Endothelial cell of umbilical vein (primary cell): ENCODE measurements at regions not wholly inside any gene's neighbourhood (a gene's known extent, or its start where the extent isn't known, plus 50 kb on each side); places are given as distances from the start of the nearest gene placed in this dataset.
"Not testable (repeated sequence)": the region's sequence is repeated elsewhere in the genome, so short reads cannot be mapped to it uniquely, and the experiment has no call there.

Experiments
- BruUV-seq: library from RNA; stranded (reverse); fragments of 400-500 nt; replicated peaks from 2 replicates; lab custom pipeline; 2021; lab: Mats Ljungman, UMichigan
- CTCF ChIA-PET: fragments of 300-600, 350-600 bp; sonication (Branson Sonifier 250); formaldehyde crosslinking; loops from one replicate; lab custom pipeline; 2021; ENCODE audit warnings: antibody characterized with exemption, inconsistent platforms; lab: Charles Lee
- POLR2A ChIA-PET: fragments of 300-600, 350-600 bp; sonication (Branson Sonifier 250); formaldehyde crosslinking; loops from one replicate; lab custom pipeline; 2021; ENCODE audit warnings: antibody characterized with exemption, inconsistent platforms; lab: Charles Lee
- DNase-seq: peaks from one replicate; pipeline ENCODE4 v3.0.0-alpha.2; 2011; ENCODE audit warnings: low read depth, low spot score
- FAIRE-seq: peaks from 2 replicates; lab custom pipeline; 2011; peaks lifted over from hg19 to GRCh38; lab: Jason Lieb, UNC
- H2AFZ ChIP-seq: 2 replicates; pipeline ENCODE4 v1.6.0; 2012; ENCODE audit warnings: low read depth, low read length, control low read depth, inconsistent platforms
- H3K27ac ChIP-seq: 2 replicates; pipeline ENCODE4 v1.5.1; 2011; ENCODE audit warnings: low read depth, mild to moderate bottlenecking, control low read depth, low read length, moderate library complexity; ENCODE audit not compliant: insufficient read depth
- H3K27me3 ChIP-seq, 2 experiments: 2 replicates each; pipeline versions ENCODE4 v1.6.0 to v1.6.1; 2011; ENCODE audit warnings: low read length in 2 of 2, mixed read lengths in 1 of 2; ENCODE audit not compliant: control insufficient read depth in 2 of 2, insufficient read depth in 2 of 2
- H3K36me3 ChIP-seq, 2 experiments: 2 replicates in 1 of 2; 3 replicates in 1 of 2; pipeline ENCODE4 v1.5.1; 2011; ENCODE audit warnings: low read length in 2 of 2, mild to moderate bottlenecking in 1 of 2, moderate library complexity in 1 of 2; ENCODE audit not compliant: control insufficient read depth in 2 of 2, insufficient read depth in 2 of 2; ENCODE audit errors: extremely low read depth in 1 of 2
- H3K4me1 ChIP-seq: 3 replicates; pipeline ENCODE4 v1.5.1; 2011; ENCODE audit warnings: mild to moderate bottlenecking, low read length; ENCODE audit not compliant: control insufficient read depth, insufficient read depth; ENCODE audit errors: extremely low read depth
- H3K4me2 ChIP-seq: 2 replicates; pipeline ENCODE4 v1.6.1; 2011; ENCODE audit warnings: low read length, control low read depth, mixed read lengths; ENCODE audit not compliant: insufficient read depth
- H3K4me3 ChIP-seq, 3 experiments: fragments of 200-600 bp in 1 of 3; sonication (generic), shearing (Covaris generic) in 1 of 3; replicated peaks in 1 of 3; 2 replicates each; pipeline ENCODE4 v1.5.1; 2011 to 2016; ENCODE audit warnings: control low read depth in 3 of 3, low read length in 3 of 3, mild to moderate bottlenecking in 2 of 3, inconsistent platforms in 1 of 3, low read depth in 1 of 3, moderate library complexity in 1 of 3; ENCODE audit not compliant: insufficient read depth in 1 of 3
- H3K79me2 ChIP-seq: 2 replicates; pipeline ENCODE4 v1.6.0; 2012; ENCODE audit warnings: low read length, inconsistent platforms; ENCODE audit not compliant: control insufficient read depth, insufficient read depth
- H3K9ac ChIP-seq: replicated peaks from 2 replicates; pipeline ENCODE3; 2011; ENCODE audit warnings: low read length, control low read depth; ENCODE audit not compliant: insufficient read depth; ENCODE audit errors: extremely low read depth
- H3K9me1 ChIP-seq: replicated peaks from 3 replicates; pipeline ENCODE4 v1.6.0; 2011; ENCODE audit warnings: mild to moderate bottlenecking, low read length; ENCODE audit not compliant: control insufficient read depth, insufficient read depth; ENCODE audit errors: extremely low read depth
- H3K9me3 ChIP-seq: replicated peaks from 2 replicates; pipeline ENCODE4 v1.5.1; 2012; ENCODE audit warnings: low read length, inconsistent platforms; ENCODE audit not compliant: control insufficient read depth, insufficient read depth
- H4K20me1 ChIP-seq: replicated peaks from 2 replicates; pipeline ENCODE3; 2011; ENCODE audit warnings: mild to moderate bottlenecking, low read length; ENCODE audit not compliant: control insufficient read depth, insufficient read depth; ENCODE audit errors: extremely low read depth
- CTCF ChIP-seq, 2 donors: IDR thresholded peaks; 1 replicate in 1 of 2; 2 replicates in 1 of 2; pipeline ENCODE4 v1.5.1; 2011; ENCODE audit warnings: low read length in 2 of 2, mild to moderate bottlenecking in 2 of 2, moderate library complexity in 2 of 2, control low read depth in 1 of 2, inconsistent platforms in 1 of 2, low read depth in 1 of 2; ENCODE audit not compliant: insufficient read depth in 1 of 2; ENCODE audit errors: extremely low read depth in 1 of 2
- EZH2 ChIP-seq: IDR thresholded peaks from 2 replicates; pipeline ENCODE4 v1.6.1; 2012; ENCODE audit warnings: borderline replicate concordance, low read depth, mild to moderate bottlenecking, moderate library complexity, low read length, inconsistent platforms; ENCODE audit not compliant: severe bottlenecking
- FOS ChIP-seq: IDR thresholded peaks from 2 replicates; pipeline ENCODE4 v1.6.1; 2011; ENCODE audit warnings: mild to moderate bottlenecking, low read length, moderate library complexity, borderline replicate concordance; ENCODE audit not compliant: insufficient read depth
- GATA2 ChIP-seq: IDR thresholded peaks from 2 replicates; pipeline ENCODE4 v1.7.0; 2011; ENCODE audit warnings: low read depth, mild to moderate bottlenecking, moderate library complexity, mixed read lengths, low read length; ENCODE audit not compliant: insufficient read length, insufficient read depth
- JUN ChIP-seq: IDR thresholded peaks from 2 replicates; pipeline ENCODE4 v1.6.1; 2011; ENCODE audit warnings: borderline replicate concordance, low read depth; ENCODE audit not compliant: insufficient read length, insufficient read depth
- MAX ChIP-seq: IDR thresholded peaks from 2 replicates; pipeline ENCODE4 v1.6.1; 2011; ENCODE audit not compliant: insufficient read depth, insufficient read length
- MYC ChIP-seq: IDR thresholded peaks from one replicate; pipeline ENCODE4 v1.6.1; 2011; ENCODE audit warnings: mild to moderate bottlenecking, low read depth, low read length
- POLR2A ChIP-seq: IDR thresholded peaks from 2 replicates; pipeline ENCODE4 v1.6.1; 2012; ENCODE audit warnings: low read depth, mild to moderate bottlenecking, control low read depth, low read length
- POLR2AphosphoS5 ChIP-seq: IDR thresholded peaks from 2 replicates; pipeline ENCODE4 v1.6.1; 2012; ENCODE audit warnings: low read depth, mild to moderate bottlenecking, control low read depth, low read length, moderate library complexity; ENCODE audit not compliant: insufficient read depth
- dilution Hi-C: fragments of 300-500 bp; cut with MboI; formaldehyde crosslinking; loops from one replicate; pipeline ENCODE4 v1.15.0; 2019; ENCODE audit warnings: low sequenced_read_pairs; ENCODE audit not compliant: extremely low pct_ligation_motif_present
- intact Hi-C: fragments of 100-400 bp; cut with micrococcal nuclease; formaldehyde crosslinking; loops from one replicate; pipeline ENCODE4 v1.10.0; 2022

GRCh38 chr2:35819033-35819432 lies 536.5 kb upstream of the CRIM1 start:
- no peak for FAIRE-seq
- Histone ChIP-seq H3K27ac (no peak overlapping the region), H3K9me3 (no peaks in the 10 kb centered on the region), H3K4me1 (no peaks in the 10 kb centered on the region), H3K36me3 (no peaks in the 10 kb centered on the region), H2AFZ (no peak overlapping the region), H3K27me3 (no peaks in the 10 kb centered on the region), H3K4me2 (no peak overlapping the region), H3K4me3 (no peak overlapping the region), H4K20me1 (no peaks in the 10 kb centered on the region), H3K79me2 (no peaks in the 10 kb centered on the region), H3K9ac (no peak overlapping the region), H3K9me1 (no peaks in the 10 kb centered on the region)
- dilution Hi-C loops (no loop called here), intact Hi-C loops (no loop called here)
- POLR2A ChIA-PET = no interaction called here
- TF ChIP-seq MYC = no peak
- no peak for TF ChIP-seq JUN
- TF ChIP-seq MAX = no peak
- no peak for TF ChIP-seq EZH2
- TF ChIP-seq FOS = no peak
- TF ChIP-seq POLR2A = no peak
- TF ChIP-seq POLR2AphosphoS5 = no peak
- TF ChIP-seq CTCF (IDR thresholded peaks at IDR 0.05; ENCODE audit: extremely low read depth in 1 of 2, insufficient read depth in 1 of 2, low read depth in 1 of 2, low read length in 2 of 2) = no peak
- TF ChIP-seq GATA2 = no peak
- no TSS peak for BruUV-seq
- no peak for DNase-seq
- CTCF ChIA-PET = no interaction called here

GRCh38 chr2:35818359-35818758 lies 537.2 kb upstream of the CRIM1 start:
- H3K36me3 ChIP-seq, FAIRE-seq, H3K9ac ChIP-seq, H3K27ac ChIP-seq, DNase-seq, H3K4me1 ChIP-seq, H2AFZ ChIP-seq, BruUV-seq, H3K4me2 ChIP-seq, dilution Hi-C loops, H3K79me2 ChIP-seq, H3K9me1 ChIP-seq, H3K27me3 ChIP-seq, CTCF ChIA-PET, POLR2A ChIA-PET, H3K4me3 ChIP-seq, H3K9me3 ChIP-seq, intact Hi-C loops, H4K20me1 ChIP-seq: not testable (repeated sequence)

- H3K9me1 ChIP-seq, DNase-seq, H3K4me3 ChIP-seq, dilution Hi-C loops, H4K20me1 ChIP-seq, intact Hi-C loops, H2AFZ ChIP-seq, BruUV-seq, CTCF ChIA-PET, H3K36me3 ChIP-seq, H3K4me1 ChIP-seq, H3K79me2 ChIP-seq, POLR2A ChIA-PET, H3K27me3 ChIP-seq, FAIRE-seq, H3K9ac ChIP-seq, H3K27ac ChIP-seq, H3K9me3 ChIP-seq, H3K4me2 ChIP-seq: not testable (repeated sequence)
These were observed 541.0 kb upstream of the CRIM1 start for GRCh38 chr2:35814597-35814996.
